H9 (cell line): ENCODE measurements at regions not wholly inside any gene's neighbourhood (a gene's known extent, or its start where the extent isn't known, plus 50 kb on each side); places are given as distances from the start of the nearest gene placed in this dataset.

Experiments
- DNase-seq: peaks from one replicate; pipeline ENCODE4 v3.0.0-alpha.2; 2017
- H2AFZ ChIP-seq: one replicate; pipeline ENCODE4 v1.6.1; 2013; ENCODE audit warnings: mild to moderate bottlenecking, low read length, control low read depth, moderate library complexity
- H2AK5ac ChIP-seq: 2 replicates; pipeline ENCODE4 v1.6.1; 2013; ENCODE audit warnings: low read length, control low read depth, mixed read lengths; ENCODE audit not compliant: insufficient read length
- H2BK120ac ChIP-seq: one replicate; pipeline ENCODE4 v1.6.1; 2013; ENCODE audit warnings: low read depth, mild to moderate bottlenecking, low read length, control low read depth, inconsistent platforms; ENCODE audit not compliant: poor library complexity, severe bottlenecking
- H2BK12ac ChIP-seq: 2 replicates; pipeline ENCODE4 v1.6.1; 2013; ENCODE audit warnings: low read length, control low read depth, mixed read lengths, low read depth; ENCODE audit not compliant: insufficient read length
- H2BK15ac ChIP-seq: 2 replicates; pipeline ENCODE4 v1.6.1; 2013; ENCODE audit warnings: low read depth, low read length, control low read depth
- H2BK20ac ChIP-seq: one replicate; pipeline ENCODE4 v1.6.1; 2013; ENCODE audit warnings: low read depth, mild to moderate bottlenecking, low read length, control low read depth, inconsistent platforms; ENCODE audit not compliant: poor library complexity, severe bottlenecking
- H2BK5ac ChIP-seq: 2 replicates; pipeline ENCODE4 v1.6.1; 2013; ENCODE audit warnings: low read length, control low read depth, mixed read lengths; ENCODE audit not compliant: insufficient read length
- H3K14ac ChIP-seq: 2 replicates; pipeline ENCODE4 v1.6.1; 2013; ENCODE audit warnings: low read length, control low read depth; ENCODE audit not compliant: insufficient read depth
- H3K18ac ChIP-seq: 2 replicates; pipeline ENCODE4 v1.6.1; 2013; ENCODE audit warnings: low read depth, mild to moderate bottlenecking, mixed read lengths, low read length, control low read depth; ENCODE audit not compliant: insufficient read length
- H3K23ac ChIP-seq: 2 replicates; pipeline ENCODE4 v1.6.1; 2013; ENCODE audit warnings: low read length, control low read depth, mixed read lengths, low read depth; ENCODE audit not compliant: insufficient read length
- H3K23me2 ChIP-seq: 2 replicates; pipeline ENCODE4 v1.6.1; 2013; ENCODE audit warnings: low read depth, mild to moderate bottlenecking, mixed read lengths, low read length, control low read depth; ENCODE audit not compliant: insufficient read length, poor library complexity, severe bottlenecking
- H3K27ac ChIP-seq: 2 replicates; pipeline ENCODE4 v1.5.1; 2013; ENCODE audit warnings: low read length, control low read depth, mixed read lengths, low read depth; ENCODE audit not compliant: insufficient read length
- H3K27me3 ChIP-seq: 2 replicates; pipeline ENCODE4 v1.6.1; 2013; ENCODE audit warnings: low read length, control low read depth, inconsistent platforms; ENCODE audit not compliant: insufficient read depth
- H3K4ac ChIP-seq: 2 replicates; pipeline ENCODE4 v1.6.1; 2013; ENCODE audit warnings: low read depth, mild to moderate bottlenecking, control low read depth, inconsistent platforms, low read length, moderate library complexity
- H3K4me1 ChIP-seq: 2 replicates; pipeline ENCODE4 v1.6.1; 2013; ENCODE audit warnings: low read length, control low read depth, inconsistent platforms; ENCODE audit not compliant: insufficient read depth
- H3K4me2 ChIP-seq: 2 replicates; pipeline ENCODE4 v1.6.1; 2013; ENCODE audit warnings: low read length, control low read depth, mixed read lengths; ENCODE audit not compliant: insufficient read length, insufficient read depth
- H3K56ac ChIP-seq: 2 replicates; pipeline ENCODE4 v1.6.1; 2013; ENCODE audit warnings: low read depth, mild to moderate bottlenecking, mixed read lengths, low read length, control low read depth; ENCODE audit not compliant: insufficient read length
- H3K79me1 ChIP-seq: 2 replicates; pipeline ENCODE4 v1.6.1; 2013; ENCODE audit warnings: low read depth, mild to moderate bottlenecking, moderate library complexity, low read length, control low read depth, inconsistent platforms; ENCODE audit not compliant: insufficient read depth, poor library complexity, severe bottlenecking
- H3K79me2 ChIP-seq: 2 replicates; pipeline ENCODE4 v1.6.1; 2013; ENCODE audit warnings: low read length, control low read depth, inconsistent platforms; ENCODE audit not compliant: insufficient read depth
- H3K9ac ChIP-seq: 2 replicates; pipeline ENCODE4 v1.6.1; 2013; ENCODE audit warnings: low read length, control low read depth, mixed read lengths; ENCODE audit not compliant: insufficient read length; ENCODE audit errors: extremely low read depth
- H3K9me3 ChIP-seq: one replicate; pipeline ENCODE4 v1.6.1; 2013; ENCODE audit warnings: low read depth, low read length, inconsistent platforms; ENCODE audit not compliant: control insufficient read depth
- H3T11ph ChIP-seq: one replicate; pipeline ENCODE4 v1.6.1; 2013; ENCODE audit warnings: mild to moderate bottlenecking, low read length, control low read depth, inconsistent platforms
- H4K20me1 ChIP-seq: one replicate; pipeline ENCODE4 v1.6.1; 2013; ENCODE audit not compliant: control insufficient read depth, insufficient read length, insufficient read depth
- H4K5ac ChIP-seq: 2 replicates; pipeline ENCODE4 v1.6.1; 2013; ENCODE audit warnings: low read depth, mild to moderate bottlenecking, mixed read lengths, low read length, control low read depth; ENCODE audit not compliant: insufficient read length
- H4K8ac ChIP-seq: replicated peaks from 2 replicates; pipeline ENCODE4 v1.6.1; 2013; ENCODE audit warnings: low read length, control low read depth, mixed read lengths, low read depth; ENCODE audit not compliant: insufficient read length
- H4K91ac ChIP-seq: 2 replicates; pipeline ENCODE4 v1.6.1; 2013; ENCODE audit warnings: low read depth, mild to moderate bottlenecking, moderate library complexity, mixed read lengths, low read length, control low read depth; ENCODE audit not compliant: insufficient read length
- H3K27ac Mint-ChIP-seq, 3 experiments: 2 replicates in 2 of 3; 3 replicates in 1 of 3; pipeline ENCODE4 v1.8.0; 2020 to 2021; ENCODE audit warnings: mixed read lengths in 3 of 3, mild to moderate bottlenecking in 1 of 3, moderate library complexity in 1 of 3
- H3K27me3 Mint-ChIP-seq: 2 replicates; pipeline ENCODE4 v1.8.0; 2021; ENCODE audit warnings: low read depth, mild to moderate bottlenecking, moderate library complexity, mixed read lengths
- H3K36me3 Mint-ChIP-seq, 3 experiments: 2 replicates in 2 of 3; 3 replicates in 1 of 3; pipeline ENCODE4 v1.8.0; 2020 to 2021; ENCODE audit warnings: low read depth in 3 of 3, mixed read lengths in 3 of 3; ENCODE audit not compliant: insufficient read depth in 1 of 3
- H3K4me1 Mint-ChIP-seq, 2 experiments: 2 replicates each; pipeline ENCODE4 v1.8.0; 2020; ENCODE audit warnings: mixed read lengths in 2 of 2
- H3K4me3 Mint-ChIP-seq, 2 experiments: 2 replicates in 1 of 2; 3 replicates in 1 of 2; pipeline ENCODE4 v1.8.0; 2020 to 2021; ENCODE audit warnings: mild to moderate bottlenecking in 2 of 2, mixed read lengths in 2 of 2, moderate library complexity in 1 of 2
- H3K9me3 Mint-ChIP-seq, 2 experiments: 2 replicates in 1 of 2; 3 replicates in 1 of 2; pipeline ENCODE4 v1.8.0; 2020; ENCODE audit warnings: mild to moderate bottlenecking in 2 of 2, mixed read lengths in 2 of 2, moderate library complexity in 1 of 2
- CTCF ChIP-seq: fragments of 200-600 bp; sonication (generic); conservative IDR thresholded peaks from 3 replicates; pipeline ENCODE4 v1.8.0; 2021; ENCODE audit warnings: antibody characterized with exemption, mild to moderate bottlenecking
- WGBS: extraction: QIAGEN DNeasy Blood & Tissue Kit; methylation state at CpG from one replicate; pipeline ENCODE4 v1.1.7; 2013; ENCODE audit warnings: missing lambda C conversion rate, low lambda C conversion rate, mixed read lengths; ENCODE audit not compliant: insufficient read length; ENCODE audit errors: extremely low coverage; 5-methylcytosine and 5-hydroxymethylcytosine counted together

DNA sequence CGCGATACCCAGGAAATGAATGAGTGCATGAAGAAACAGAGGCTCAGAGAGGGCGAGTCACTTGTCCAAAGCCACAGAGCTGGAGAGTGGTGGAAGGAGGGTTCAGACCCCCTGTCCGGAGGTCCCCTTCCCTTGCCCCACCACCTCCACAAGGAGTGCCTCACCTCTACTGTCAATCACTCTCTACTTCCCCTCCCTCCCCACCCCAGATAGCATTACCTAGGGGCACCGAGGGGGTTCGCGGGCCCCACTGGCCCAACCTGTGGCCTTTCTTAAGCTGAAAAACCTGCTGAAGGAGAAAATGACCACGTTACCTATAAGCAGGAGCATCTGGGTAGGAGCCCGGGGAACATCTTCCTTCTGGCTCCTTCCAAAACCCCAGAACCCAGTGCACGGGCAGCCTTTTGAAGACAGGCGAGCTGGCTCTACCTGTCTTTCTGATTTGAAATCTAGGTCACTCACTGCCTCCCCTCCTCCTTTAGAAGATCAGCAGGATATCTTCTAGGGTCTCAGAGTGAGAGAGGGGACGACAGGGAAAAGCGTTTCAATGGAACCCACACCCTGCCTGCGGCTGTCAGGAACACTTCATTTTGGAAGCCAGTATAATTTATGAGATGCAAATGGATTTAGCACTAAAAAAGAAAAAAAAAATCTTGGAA, 89.9 kb upstream of the MEF2A start:
- H2AFZ ChIP-seq, result no peak overlapping the region

More for the DNA sequence above, 89.9 kb upstream of the MEF2A start:
- H3K18ac ChIP-seq, result no peak overlapping the region
- no peak overlapping the region for H2BK120ac ChIP-seq
- H3K36me3 Mint-ChIP-seq, result no peaks in the 10 kb centered on the region
- no peak for DNase-seq
- H3K9ac ChIP-seq, result no peak overlapping the region
- no peak overlapping the region for H2AK5ac ChIP-seq
- no peak overlapping the region for H2BK12ac ChIP-seq
- H3K14ac ChIP-seq, result no peak overlapping the region
- H3T11ph ChIP-seq, result no peak overlapping the region
- peaks cover 2% of the 10 kb centered on the region; the same call in 1 of the 2 replicates for H3K27me3 Mint-ChIP-seq
- H4K8ac ChIP-seq, result no peak overlapping the region
- H4K20me1 ChIP-seq, result no peaks in the 10 kb centered on the region
- no peaks in the 10 kb centered on the region for H3K79me2 ChIP-seq
- no peaks in the 10 kb centered on the region for H3K4me1 ChIP-seq
- H4K5ac ChIP-seq, result no peak overlapping the region
- no peak overlapping the region for H3K4me2 ChIP-seq
- H3K23ac ChIP-seq, result no peak overlapping the region
- H2BK20ac ChIP-seq, result no peak overlapping the region
- no peak for TF ChIP-seq CTCF
- WGBS, result no CpG with 5 or more reads among the region's 14 CpGs
- no peak overlapping the region for H2BK5ac ChIP-seq
- H3K56ac ChIP-seq, result no peak overlapping the region
- H4K91ac ChIP-seq, result no peak overlapping the region
- no peaks in the 10 kb centered on the region for H3K27me3 ChIP-seq
- H3K4ac ChIP-seq, result no peak overlapping the region
- no peak overlapping the region for H3K4me3 Mint-ChIP-seq
- H3K9me3 Mint-ChIP-seq, result no peaks in the 10 kb centered on the region
- H3K9me3 ChIP-seq, result no peaks in the 10 kb centered on the region
- H3K27ac Mint-ChIP-seq, result no peak overlapping the region
- no peak overlapping the region for H2BK15ac ChIP-seq
- H3K23me2 ChIP-seq, result no peaks in the 10 kb centered on the region
- H3K27ac ChIP-seq, result no peak overlapping the region
- peaks cover 14 to 24% of the 10 kb centered on the region in 2 experiments for H3K4me1 Mint-ChIP-seq
- H3K79me1 ChIP-seq, result no peaks in the 10 kb centered on the region
